ENCODE measurements at regions not wholly inside any gene's neighbourhood (a gene's known extent, or its start where the extent isn't known, plus 50 kb on each side); places are given as distances from the start of the nearest gene placed in this dataset.

- TF ChIP-seq CTCF (conservative IDR thresholded peaks at IDR 0.05) (no peak), ZFX (IDR thresholded peaks at IDR 0.05) (no peak)
Observed at GRCh38 chr12:114848666-114849065, 164.7 kb upstream of the TBX3 start.

Measured in C4-2B (cell line).